ENCODE measurements at regions not wholly inside any gene's neighbourhood (a gene's known extent, or its start where the extent isn't known, plus 50 kb on each side); places are given as distances from the start of the nearest gene placed in this dataset.

DNA sequence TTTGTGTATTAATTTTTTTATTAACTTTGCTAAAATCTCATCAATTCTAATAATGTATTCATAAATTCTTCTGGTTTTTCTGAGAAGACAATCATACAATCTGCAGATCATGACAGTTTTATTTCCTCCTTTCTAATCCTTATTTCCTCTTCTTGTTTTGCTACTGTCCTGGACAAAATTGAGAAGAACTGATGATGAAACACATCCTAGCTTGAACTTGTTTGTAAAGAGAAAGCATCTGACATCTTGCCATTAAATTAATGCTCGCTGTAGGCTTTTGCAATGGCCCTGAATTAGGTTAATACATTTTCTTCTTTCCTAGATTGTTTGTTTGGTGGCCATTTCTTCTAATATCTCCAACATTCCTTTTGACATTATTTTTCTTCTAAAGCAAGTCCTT is 110.9 kb upstream of the TPM1 start:
- H3K9me3 Mint-ChIP-seq = no peaks in the 10 kb centered on the region
- CTCF ChIA-PET = no interaction called here
- no peak overlapping the region for H3K4me3 Mint-ChIP-seq
- intact Hi-C loops (cut with micrococcal nuclease) = no loop called here
- H3K4me1 Mint-ChIP-seq (ENCODE audit: low read depth) = no peaks in the 10 kb centered on the region
- no peak for DNase-seq
- peaks cover 32% of the 10 kb centered on the region for H3K27me3 Mint-ChIP-seq (ENCODE audit: low read depth)
- no peak overlapping the region for H3K27ac Mint-ChIP-seq
- no peaks in the 10 kb centered on the region for H3K36me3 Mint-ChIP-seq (ENCODE audit: low read depth)

DNA sequence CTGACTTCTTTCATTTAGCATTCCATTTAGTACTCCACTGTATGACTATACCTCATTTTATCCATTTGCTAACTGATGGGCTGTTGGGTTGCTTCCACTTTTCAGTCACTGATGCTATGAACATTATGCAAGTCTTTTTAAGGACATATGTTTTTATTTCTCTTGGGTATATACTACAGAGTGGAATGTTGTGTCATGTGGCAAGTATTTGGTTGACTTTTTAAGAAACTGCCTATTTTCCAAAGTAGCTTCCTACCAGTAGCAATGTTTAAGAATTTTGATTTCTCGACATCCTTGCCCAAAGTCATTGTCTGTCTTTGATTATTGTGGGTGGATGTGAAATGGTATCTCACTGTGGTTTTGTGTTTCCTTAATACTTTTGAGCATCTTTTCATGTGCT is 110.1 kb upstream of the TPM1 start:
- no peak for DNase-seq
- intact Hi-C loops (cut with micrococcal nuclease) = no loop called here
- CTCF ChIA-PET = no interaction called here
- Mint-ChIP-seq H3K4me3 (no peak overlapping the region), H3K4me1 (ENCODE audit: low read depth) (no peaks in the 10 kb centered on the region), H3K27ac (no peak overlapping the region), H3K36me3 (ENCODE audit: low read depth) (no peaks in the 10 kb centered on the region), H3K9me3 (no peaks in the 10 kb centered on the region), H3K27me3 (ENCODE audit: low read depth) (peaks cover 30% of the 10 kb centered on the region)

GRCh38 chr15:62933386-62933785 is 109.2 kb upstream of the TPM1 start:
- no peaks in the 10 kb centered on the region for H3K36me3 Mint-ChIP-seq (ENCODE audit: low read depth)
- intact Hi-C loops (cut with micrococcal nuclease) = no loop called here
- DNase-seq = no peak
- H3K27ac Mint-ChIP-seq = no peak overlapping the region
- no peak overlapping the region for H3K4me3 Mint-ChIP-seq
- H3K9me3 Mint-ChIP-seq = no peaks in the 10 kb centered on the region
- H3K4me1 Mint-ChIP-seq (ENCODE audit: low read depth) = no peaks in the 10 kb centered on the region
- H3K27me3 Mint-ChIP-seq (ENCODE audit: low read depth) = peaks cover 30% of the 10 kb centered on the region
- CTCF ChIA-PET = no interaction called here

- Mint-ChIP-seq H3K36me3 (ENCODE audit: low read depth) (no peaks in the 10 kb centered on the region), H3K9me3 (no peaks in the 10 kb centered on the region), H3K27me3 (ENCODE audit: low read depth) (peaks cover 27% of the 10 kb centered on the region), H3K4me3 (no peak overlapping the region), H3K4me1 (ENCODE audit: low read depth) (no peaks in the 10 kb centered on the region), H3K27ac (no peak overlapping the region)
- no peak for DNase-seq
- CTCF ChIA-PET = interaction anchor here (0.6 kb wide), 1 partner anchor 15 kb away, joined by 3 read pairs; no protein-coding TSS in a partner anchor
- intact Hi-C loops (cut with micrococcal nuclease) = no loop called here
These were observed 108.1 kb upstream of the TPM1 start for GRCh38 chr15:62934236-62934971.

GRCh38 chr15:62935300-62936081 is 107.1 kb upstream of the TPM1 start:
- Mint-ChIP-seq H3K27ac (no peak overlapping the region), H3K4me1 (ENCODE audit: low read depth) (no peaks in the 10 kb centered on the region), H3K27me3 (ENCODE audit: low read depth) (peaks cover 25% of the 10 kb centered on the region), H3K4me3 (no peak overlapping the region), H3K36me3 (ENCODE audit: low read depth) (no peaks in the 10 kb centered on the region), H3K9me3 (no peaks in the 10 kb centered on the region)
- intact Hi-C loops (cut with micrococcal nuclease) = no loop called here
- no peak for DNase-seq
- CTCF ChIA-PET = interaction anchor here (0.6 kb wide), 1 partner anchor 14 kb away, joined by 3 read pairs; no protein-coding TSS in a partner anchor

DNA sequence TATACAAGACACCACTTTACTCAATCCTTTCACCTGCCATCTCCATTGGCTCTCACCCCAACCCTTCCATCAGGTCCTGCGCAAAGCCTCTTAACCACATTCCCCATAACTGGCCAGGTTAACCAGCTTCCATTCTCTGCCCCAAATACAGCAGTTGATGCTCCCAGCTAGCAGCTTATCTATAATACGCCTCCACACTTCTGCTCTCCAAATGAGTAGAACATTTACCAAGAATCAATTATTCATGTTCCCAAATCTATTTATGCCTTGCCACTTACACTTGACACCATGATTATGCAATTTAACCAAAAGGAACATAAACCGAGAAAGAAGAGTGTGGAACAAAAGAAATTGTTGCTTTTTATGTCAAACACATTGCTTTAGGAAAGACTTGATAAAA is 103.7 kb upstream of the TPM1 start:
- no peaks in the 10 kb centered on the region for H3K36me3 Mint-ChIP-seq (ENCODE audit: low read depth)
- no peaks in the 10 kb centered on the region for H3K9me3 Mint-ChIP-seq
- peaks cover 14% of the 10 kb centered on the region for H3K27me3 Mint-ChIP-seq (ENCODE audit: low read depth)
- H3K4me1 Mint-ChIP-seq (ENCODE audit: low read depth) = no peaks in the 10 kb centered on the region
- no peak overlapping the region for H3K4me3 Mint-ChIP-seq
- H3K27ac Mint-ChIP-seq = no peak overlapping the region
- CTCF ChIA-PET = interaction anchor here (0.7 kb wide), 1 partner anchor 62 kb away, joined by 3 read pairs; no protein-coding TSS in a partner anchor
- intact Hi-C loops (cut with micrococcal nuclease) = no loop called here
- no peak for DNase-seq

DNA sequence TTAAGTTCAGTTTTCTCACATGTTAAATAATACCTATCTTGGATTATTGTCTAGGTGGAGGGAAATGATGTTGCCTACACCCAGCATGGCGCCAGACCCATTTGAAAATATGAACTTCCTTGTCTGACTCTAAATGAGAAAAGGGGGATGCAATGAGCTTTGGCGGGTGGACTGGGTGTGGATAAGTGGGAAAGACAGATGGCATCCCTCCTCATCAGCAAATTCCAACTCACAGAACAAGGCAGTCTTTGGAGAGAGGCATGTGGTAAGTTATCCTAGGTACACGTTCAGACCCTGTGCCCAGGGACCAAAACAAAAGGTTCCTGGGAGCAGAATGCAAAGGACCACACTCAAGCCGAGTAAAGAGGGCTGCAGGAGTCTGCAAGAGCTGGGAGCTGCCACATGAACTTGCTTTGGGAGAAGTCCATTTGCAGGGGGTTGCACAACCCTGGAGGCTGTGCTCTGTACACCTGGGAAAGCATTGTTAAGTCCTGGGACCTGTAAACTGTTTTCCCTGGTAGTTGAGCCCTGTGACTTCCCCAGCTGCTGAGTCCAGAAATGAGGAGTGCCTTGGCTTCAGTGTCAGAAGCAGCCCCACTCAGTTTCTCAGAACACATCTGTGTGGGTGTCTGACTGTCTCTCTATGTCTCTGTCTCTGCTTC is 102.3 kb upstream of the TPM1 start:
- Mint-ChIP-seq H3K36me3 (ENCODE audit: low read depth) (no peaks in the 10 kb centered on the region), H3K9me3 (no peaks in the 10 kb centered on the region), H3K4me3 (no peak overlapping the region), H3K27ac (no peak overlapping the region), H3K27me3 (ENCODE audit: low read depth) (peaks cover 11% of the 10 kb centered on the region), H3K4me1 (ENCODE audit: low read depth) (no peaks in the 10 kb centered on the region)
- intact Hi-C loops (cut with micrococcal nuclease) = no loop called here
- CTCF ChIA-PET = no interaction called here
- DNase-seq = no peak

- Mint-ChIP-seq H3K9me3 (no peaks in the 10 kb centered on the region), H3K27ac (no peak overlapping the region), H3K4me1 (ENCODE audit: low read depth) (no peaks in the 10 kb centered on the region), H3K36me3 (ENCODE audit: low read depth) (no peaks in the 10 kb centered on the region), H3K27me3 (ENCODE audit: low read depth) (peaks cover 6% of the 10 kb centered on the region), H3K4me3 (no peak overlapping the region)
- CTCF ChIA-PET = no interaction called here
- intact Hi-C loops (cut with micrococcal nuclease) = no loop called here
- DNase-seq = no peak
These were observed 101.7 kb upstream of the TPM1 start for GRCh38 chr15:62940755-62941361.

DNA sequence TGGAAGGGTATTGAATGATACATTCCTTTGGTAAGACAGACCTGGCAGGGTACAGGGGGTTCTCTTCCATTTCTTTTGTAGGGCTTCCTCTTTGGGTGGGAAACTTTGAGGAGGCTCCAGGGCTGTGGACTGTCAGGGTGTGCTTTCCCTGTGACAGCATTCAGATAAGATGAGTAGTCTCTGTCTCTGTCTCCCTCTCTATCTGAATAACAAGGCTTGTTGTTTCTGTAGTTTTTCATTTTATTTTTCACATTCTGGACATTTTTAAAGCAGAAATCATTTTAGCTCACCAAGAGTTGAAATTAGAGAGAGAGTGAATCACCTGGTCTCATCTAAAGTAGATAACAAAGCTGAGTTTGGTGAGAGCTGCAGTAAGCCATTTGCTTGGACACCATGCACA is 100.8 kb upstream of the TPM1 start:
- no peak for DNase-seq
- no peaks in the 10 kb centered on the region for H3K4me1 Mint-ChIP-seq (ENCODE audit: low read depth)
- H3K36me3 Mint-ChIP-seq (ENCODE audit: low read depth) = no peaks in the 10 kb centered on the region
- no peaks in the 10 kb centered on the region for H3K9me3 Mint-ChIP-seq
- no peak overlapping the region for H3K4me3 Mint-ChIP-seq
- H3K27ac Mint-ChIP-seq = no peak overlapping the region
- H3K27me3 Mint-ChIP-seq (ENCODE audit: low read depth) = peaks cover 5% of the 10 kb centered on the region
- intact Hi-C loops (cut with micrococcal nuclease) = no loop called here
- CTCF ChIA-PET = no interaction called here

DNA sequence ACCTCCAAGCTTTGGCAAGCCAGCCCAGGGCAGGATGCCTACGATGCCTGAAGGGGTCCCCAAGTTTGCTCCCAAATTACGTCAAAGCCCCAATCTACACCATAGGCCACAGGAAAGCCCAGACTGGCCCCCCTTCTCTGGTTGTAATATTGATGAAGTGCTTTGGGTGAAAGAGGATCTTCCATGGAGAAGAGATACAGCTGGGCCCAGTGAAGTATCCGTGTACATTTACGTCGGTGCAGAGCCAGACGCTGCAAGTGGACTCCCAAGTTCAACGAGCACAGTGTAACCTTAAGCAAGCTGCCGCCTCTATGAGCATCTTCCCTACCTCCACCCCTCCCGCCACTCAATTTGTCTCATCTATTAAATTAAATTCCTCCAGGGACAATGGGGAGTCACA is 100.1 kb upstream of the TPM1 start:
- Mint-ChIP-seq H3K4me3 (no peak overlapping the region), H3K27ac (no peak overlapping the region), H3K36me3 (ENCODE audit: low read depth) (no peaks in the 10 kb centered on the region), H3K4me1 (ENCODE audit: low read depth) (no peaks in the 10 kb centered on the region), H3K9me3 (no peaks in the 10 kb centered on the region), H3K27me3 (ENCODE audit: low read depth) (peaks cover 5% of the 10 kb centered on the region)
- DNase-seq = no peak
- intact Hi-C loops (cut with micrococcal nuclease) = no loop called here
- CTCF ChIA-PET = no interaction called here

GRCh38 chr15:62945063-62945462 is 97.5 kb upstream of the TPM1 start:
- Mint-ChIP-seq H3K4me1 (ENCODE audit: low read depth) (no peaks in the 10 kb centered on the region), H3K9me3 (no peaks in the 10 kb centered on the region), H3K27ac (no peak overlapping the region), H3K4me3 (no peak overlapping the region), H3K27me3 (ENCODE audit: low read depth) (peaks cover 7% of the 10 kb centered on the region), H3K36me3 (ENCODE audit: low read depth) (no peaks in the 10 kb centered on the region)
- intact Hi-C loops (cut with micrococcal nuclease) = no loop called here
- DNase-seq = no peak
- CTCF ChIA-PET = interaction anchor here (1.1 kb wide), 1 partner anchor 102 kb away, joined by 3 read pairs; no protein-coding TSS in a partner anchor

DNA sequence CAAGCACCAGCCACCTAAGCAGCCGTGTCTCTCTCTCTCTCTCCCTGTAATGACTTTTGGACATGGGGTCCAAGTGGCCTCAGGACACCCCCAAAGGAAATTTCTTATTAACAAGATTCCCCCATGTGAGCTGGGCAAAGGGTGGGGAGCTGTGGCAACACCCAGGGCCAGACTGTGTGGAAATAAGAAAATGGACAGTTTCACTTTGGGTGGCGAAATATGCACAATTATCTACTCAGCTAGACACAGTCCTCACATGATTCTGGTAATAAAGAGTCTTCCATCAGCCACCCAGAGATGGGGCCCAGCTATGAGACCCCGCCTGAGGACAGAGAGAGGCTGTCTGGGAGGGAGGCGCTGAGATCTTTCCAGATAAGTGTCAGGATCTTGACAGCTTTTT is 96.8 kb upstream of the TPM1 start:
- CTCF ChIA-PET = interaction anchor here (1.1 kb wide), 1 partner anchor 102 kb away, joined by 3 read pairs; no protein-coding TSS in a partner anchor
- Mint-ChIP-seq H3K9me3 (no peaks in the 10 kb centered on the region), H3K36me3 (ENCODE audit: low read depth) (no peaks in the 10 kb centered on the region), H3K4me1 (ENCODE audit: low read depth) (no peaks in the 10 kb centered on the region), H3K27me3 (ENCODE audit: low read depth) (peaks cover 10% of the 10 kb centered on the region), H3K4me3 (no peak overlapping the region), H3K27ac (no peak overlapping the region)
- DNase-seq = no peak
- intact Hi-C loops (cut with micrococcal nuclease) = no loop called here

All from activated naive CD4-positive, alpha-beta T cell treated with anti-CD3 and anti-CD28 coated beads for 36 hours (primary cell).